Mesothelial cell of epicardium (in vitro differentiated cells): ENCODE measurements at regions not wholly inside any gene's neighbourhood (a gene's known extent, or its start where the extent isn't known, plus 50 kb on each side); places are given as distances from the start of the nearest gene placed in this dataset.

Source experiments
- DNase-seq, 2 experiments: peaks; one replicate each; pipeline ENCODE4 v3.0.0; 2021; ENCODE audit warnings: low spot score in 2 of 2; ENCODE audit not compliant: unreplicated experiment in 2 of 2
- H3K27ac Mint-ChIP-seq: 2 replicates; pipeline ENCODE4 v1.8.0; 2021; ENCODE audit warnings: mixed read lengths
- H3K27me3 Mint-ChIP-seq: 2 replicates; pipeline ENCODE4 v1.8.0; 2021; ENCODE audit warnings: low read depth, mixed read lengths
- H3K36me3 Mint-ChIP-seq: 2 replicates; pipeline ENCODE4 v1.8.0; 2021; ENCODE audit warnings: mixed read lengths
- H3K4me1 Mint-ChIP-seq: 2 replicates; pipeline ENCODE4 v1.8.0; 2021; ENCODE audit warnings: mixed read lengths
- H3K4me3 Mint-ChIP-seq: 2 replicates; pipeline ENCODE4 v1.8.0; 2021; ENCODE audit warnings: mild to moderate bottlenecking, moderate library complexity, mixed read lengths
- H3K9me3 Mint-ChIP-seq: 2 replicates; pipeline ENCODE4 v1.8.0; 2021; ENCODE audit warnings: mixed read lengths
- TF ChIP-seq, protein P1 (sequence below): fragments of 200-600 bp; sonication (generic); IDR thresholded peaks from one replicate; pipeline ENCODE4 v1.5.0; 2021; ENCODE audit warnings: antibody characterized with exemption; ENCODE audit not compliant: unreplicated experiment

- H3K36me3 Mint-ChIP-seq, result peaks cover 12% of the 10 kb centered on the region
- H3K9me3 Mint-ChIP-seq, result peaks cover 34% of the 10 kb centered on the region
- no peak overlapping the region for H3K27ac Mint-ChIP-seq
- no peaks in the 10 kb centered on the region for H3K27me3 Mint-ChIP-seq
- no peak for DNase-seq
- H3K4me3 Mint-ChIP-seq, result no peak overlapping the region
- H3K4me1 Mint-ChIP-seq, result no peaks in the 10 kb centered on the region
- TF ChIP-seq, protein P1, sequence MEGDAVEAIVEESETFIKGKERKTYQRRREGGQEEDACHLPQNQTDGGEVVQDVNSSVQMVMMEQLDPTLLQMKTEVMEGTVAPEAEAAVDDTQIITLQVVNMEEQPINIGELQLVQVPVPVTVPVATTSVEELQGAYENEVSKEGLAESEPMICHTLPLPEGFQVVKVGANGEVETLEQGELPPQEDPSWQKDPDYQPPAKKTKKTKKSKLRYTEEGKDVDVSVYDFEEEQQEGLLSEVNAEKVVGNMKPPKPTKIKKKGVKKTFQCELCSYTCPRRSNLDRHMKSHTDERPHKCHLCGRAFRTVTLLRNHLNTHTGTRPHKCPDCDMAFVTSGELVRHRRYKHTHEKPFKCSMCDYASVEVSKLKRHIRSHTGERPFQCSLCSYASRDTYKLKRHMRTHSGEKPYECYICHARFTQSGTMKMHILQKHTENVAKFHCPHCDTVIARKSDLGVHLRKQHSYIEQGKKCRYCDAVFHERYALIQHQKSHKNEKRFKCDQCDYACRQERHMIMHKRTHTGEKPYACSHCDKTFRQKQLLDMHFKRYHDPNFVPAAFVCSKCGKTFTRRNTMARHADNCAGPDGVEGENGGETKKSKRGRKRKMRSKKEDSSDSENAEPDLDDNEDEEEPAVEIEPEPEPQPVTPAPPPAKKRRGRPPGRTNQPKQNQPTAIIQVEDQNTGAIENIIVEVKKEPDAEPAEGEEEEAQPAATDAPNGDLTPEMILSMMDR, result no peak
These were observed 63.7 kb downstream of the FOXD1 start for GRCh38 chr5:73384861-73385260.

DNA sequence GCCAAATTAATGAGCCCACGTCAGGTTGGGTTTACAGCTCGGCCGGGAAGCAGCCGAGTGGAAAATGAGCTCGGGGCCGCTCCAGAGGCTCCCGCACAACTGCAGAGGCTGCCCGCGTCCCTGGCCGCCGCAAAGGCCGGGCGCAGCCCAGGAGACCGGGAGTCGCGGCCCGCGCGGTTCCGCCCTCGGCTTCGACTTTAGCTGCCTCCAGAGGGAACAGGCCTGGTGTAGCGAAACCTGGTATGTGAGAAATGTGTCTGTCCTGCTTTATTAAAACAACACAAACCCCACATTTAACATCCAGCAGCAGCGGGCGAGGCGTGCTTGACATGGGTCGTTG, 66.2 kb downstream of the FOXD1 start:
- peaks cover 34% of the 10 kb centered on the region for H3K9me3 Mint-ChIP-seq
- no peak for DNase-seq
- TF ChIP-seq, protein P1, result no peak
- no peak overlapping the region for H3K27ac Mint-ChIP-seq
- peaks cover 12% of the 10 kb centered on the region for H3K36me3 Mint-ChIP-seq
- no peaks in the 10 kb centered on the region for H3K27me3 Mint-ChIP-seq
- no peak overlapping the region for H3K4me3 Mint-ChIP-seq
- no peaks in the 10 kb centered on the region for H3K4me1 Mint-ChIP-seq

DNA sequence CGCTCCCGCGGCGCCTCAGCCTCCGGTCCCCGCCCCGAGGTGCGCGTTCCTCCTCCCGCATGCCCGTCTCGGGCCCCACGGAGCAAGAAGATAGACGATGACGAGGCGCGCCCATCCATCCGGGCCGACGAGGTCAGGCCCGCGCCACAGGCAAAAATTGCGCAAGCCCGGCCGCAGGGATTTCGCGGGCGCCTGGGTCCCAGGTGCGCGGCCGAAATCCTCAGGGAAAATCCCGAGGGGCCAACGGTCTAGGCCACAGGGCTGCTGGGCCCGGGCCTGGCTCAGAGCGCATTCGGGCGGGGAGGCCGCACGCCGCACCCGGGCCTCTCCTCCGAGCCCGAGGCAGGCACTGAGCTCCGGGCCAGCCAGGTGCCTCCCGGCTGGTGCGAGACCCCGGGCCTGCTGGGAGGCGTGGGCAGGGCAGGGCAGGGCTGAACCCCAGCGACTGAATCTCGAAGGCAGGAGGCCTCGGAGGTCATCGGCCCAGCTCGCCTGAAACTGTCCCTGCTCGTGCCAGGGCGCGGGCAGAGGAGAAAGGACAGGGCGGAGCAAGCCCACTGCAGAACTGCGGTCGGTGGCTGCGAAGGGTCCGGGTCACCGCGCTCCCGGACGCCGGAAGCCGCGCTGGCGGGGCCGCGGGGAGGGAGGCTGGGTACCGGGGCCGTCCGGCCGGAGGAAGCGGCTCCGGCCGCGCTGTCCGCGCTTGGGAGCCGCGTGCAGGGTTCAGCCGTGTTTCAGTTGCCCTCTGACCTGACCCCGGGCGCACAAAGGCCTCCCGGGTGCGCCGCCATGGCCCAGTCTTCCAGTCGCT, 66.8 kb downstream of the FOXD1 start:
- TF ChIP-seq, protein P1, result no peak
- DNase-seq, result no peak
- no peak overlapping the region for H3K27ac Mint-ChIP-seq
- peaks cover 12% of the 10 kb centered on the region for H3K36me3 Mint-ChIP-seq
- H3K4me1 Mint-ChIP-seq, result no peaks in the 10 kb centered on the region
- H3K4me3 Mint-ChIP-seq, result no peak overlapping the region
- H3K27me3 Mint-ChIP-seq, result no peaks in the 10 kb centered on the region
- peaks cover 34% of the 10 kb centered on the region for H3K9me3 Mint-ChIP-seq

GRCh38 chr5:73380710-73381589, 67.6 kb downstream of the FOXD1 start:
- TF ChIP-seq, protein P1, result no peak
- H3K27ac Mint-ChIP-seq, result no peak overlapping the region

DNA sequence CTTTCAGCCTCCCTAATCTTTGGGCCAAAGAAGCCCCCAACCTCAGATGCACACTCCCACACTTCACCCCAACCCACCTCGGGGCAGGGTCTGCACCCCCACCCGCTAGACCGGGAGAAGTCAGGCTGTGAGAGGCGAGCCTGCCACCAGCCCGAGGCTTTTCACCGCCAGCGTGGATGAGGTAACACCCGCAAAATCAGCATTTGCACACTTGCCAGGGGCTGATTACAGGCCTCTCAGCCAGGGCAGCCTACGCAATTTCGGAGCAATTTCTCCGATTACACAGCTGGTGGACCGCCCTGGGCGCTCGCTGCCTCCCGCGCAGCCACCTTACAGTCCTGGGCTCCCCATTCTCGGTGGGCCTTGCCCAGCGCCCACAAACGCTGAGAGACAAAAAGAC, 68.5 kb downstream of the FOXD1 start:
- DNase-seq, result no peak

More at GRCh38 chr5:73380710-73381589, 67.6 kb downstream of the FOXD1 start:
- peaks cover 12% of the 10 kb centered on the region for H3K36me3 Mint-ChIP-seq
- H3K4me1 Mint-ChIP-seq, result no peaks in the 10 kb centered on the region
- no peak for DNase-seq
- H3K27me3 Mint-ChIP-seq, result no peaks in the 10 kb centered on the region
- H3K4me3 Mint-ChIP-seq, result no peak overlapping the region
- peaks cover 28% of the 10 kb centered on the region for H3K9me3 Mint-ChIP-seq

More for the DNA sequence above, 68.5 kb downstream of the FOXD1 start:
- peaks cover 9% of the 10 kb centered on the region for H3K36me3 Mint-ChIP-seq
- H3K27me3 Mint-ChIP-seq, result no peaks in the 10 kb centered on the region
- H3K4me3 Mint-ChIP-seq, result no peak overlapping the region
- H3K9me3 Mint-ChIP-seq, result peaks cover 21% of the 10 kb centered on the region
- no peaks in the 10 kb centered on the region for H3K4me1 Mint-ChIP-seq
- H3K27ac Mint-ChIP-seq, result no peak overlapping the region
- TF ChIP-seq, protein P1, result no peak
